ENCODE measurements at regions not wholly inside any gene's neighbourhood (a gene's known extent, or its start where the extent isn't known, plus 50 kb on each side); places are given as distances from the start of the nearest gene placed in this dataset.

- H3K4me3 ChIP-seq (ENCODE audit: low read length), result no peak overlapping the region
- TF ChIP-seq CTCF (conservative IDR thresholded peaks at IDR 0.05; ENCODE audit: low read depth, low read length), result no peak
- no peak for DNase-seq (ENCODE audit: low read depth)
These were observed 423.0 kb downstream of the TUSC1 start for GRCh38 chr9:25255216-25255615.

DNA sequence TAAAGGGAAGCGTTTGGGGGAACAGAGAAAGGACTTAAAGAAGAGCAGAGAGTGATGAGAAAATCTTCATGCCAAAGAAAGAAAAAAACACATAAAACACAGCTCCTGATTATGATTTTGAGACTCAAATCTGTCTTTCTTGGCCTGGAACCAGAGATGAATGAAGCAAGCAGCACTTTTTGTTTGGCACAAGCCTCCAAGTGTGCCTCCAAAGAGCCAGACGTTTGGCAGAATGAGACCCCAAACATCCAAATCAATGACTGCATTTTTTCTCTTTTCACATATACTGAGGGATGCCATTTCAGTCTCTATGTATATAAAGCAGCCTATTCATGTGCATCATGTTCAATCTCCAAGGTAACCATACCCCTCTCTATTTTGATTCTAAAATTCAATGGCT is 424.2 kb downstream of the TUSC1 start:
- no peak for DNase-seq (ENCODE audit: low read depth)
- TF ChIP-seq CTCF (conservative IDR thresholded peaks at IDR 0.05; ENCODE audit: low read depth, low read length), result no peak
- no peak overlapping the region for H3K4me3 ChIP-seq (ENCODE audit: low read length)

DNA sequence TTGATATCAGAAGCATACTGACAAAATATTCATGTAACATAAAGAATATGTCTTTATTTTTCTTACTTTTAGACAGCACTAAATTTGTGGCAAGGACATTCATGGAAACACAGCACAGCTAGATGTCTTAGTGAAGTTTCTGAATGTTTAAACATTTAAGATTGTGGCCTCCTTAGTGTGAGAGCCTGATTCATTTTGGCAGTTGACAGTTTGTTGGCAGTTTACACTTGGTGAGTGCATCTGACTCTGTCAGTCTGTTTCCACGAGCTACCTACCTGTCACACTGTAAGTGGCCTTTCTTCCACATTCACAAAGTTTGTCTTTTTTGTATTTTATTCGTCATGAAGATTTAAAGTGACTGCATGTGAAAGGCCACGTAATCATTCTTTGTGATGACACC is 436.8 kb downstream of the TUSC1 start:
- no peak for DNase-seq (ENCODE audit: low read depth)
- TF ChIP-seq CTCF (conservative IDR thresholded peaks at IDR 0.05; ENCODE audit: low read depth, low read length), result no peak
- H3K4me3 ChIP-seq (ENCODE audit: low read length), result no peak overlapping the region

- no peak for DNase-seq (ENCODE audit: low read depth)
- no peak for TF ChIP-seq CTCF (conservative IDR thresholded peaks at IDR 0.05; ENCODE audit: low read depth, low read length)
- H3K4me3 ChIP-seq (ENCODE audit: low read length), result no peak overlapping the region
These were observed 451.1 kb downstream of the TUSC1 start for GRCh38 chr9:25226901-25227686.

DNA sequence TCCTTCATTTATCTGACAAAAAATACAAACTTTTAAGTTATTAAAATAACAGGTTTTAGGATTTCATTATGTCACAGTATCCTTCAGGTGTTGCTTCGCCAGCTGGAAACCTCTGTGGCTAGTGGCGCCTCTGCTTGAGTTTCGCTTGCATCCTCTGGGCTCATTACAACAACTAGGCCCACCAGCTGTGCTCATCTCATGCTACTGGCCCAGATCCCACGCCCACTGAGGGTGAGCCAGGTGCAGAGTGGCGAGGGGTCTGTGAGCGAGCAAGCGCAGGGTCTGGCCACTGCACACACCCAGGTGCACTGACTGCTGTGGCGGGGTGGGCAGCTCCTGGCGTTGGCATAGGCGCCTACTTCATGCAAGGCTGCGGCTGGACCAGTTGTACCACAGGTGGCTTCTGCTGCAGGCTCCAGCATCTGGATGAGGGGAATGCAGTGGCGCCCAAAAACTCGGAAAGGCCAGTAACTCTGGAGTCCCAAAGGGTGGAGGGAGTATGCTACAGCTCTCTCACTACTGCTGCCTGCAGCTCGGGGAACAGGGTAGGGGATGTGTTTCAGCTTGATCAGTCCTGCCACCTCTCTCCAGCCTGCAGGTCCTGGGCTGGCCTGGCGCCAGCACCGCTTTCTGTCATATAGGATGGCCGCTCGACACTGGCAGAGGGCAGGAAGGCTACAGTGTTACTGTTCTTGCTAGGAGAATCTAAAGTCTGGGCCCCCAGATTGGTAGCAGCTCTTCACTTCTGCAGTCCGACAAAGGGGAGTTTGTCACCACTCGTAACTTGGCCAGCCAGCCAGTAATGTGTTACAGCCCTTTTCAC is 452.1 kb downstream of the TUSC1 start:
- no peak for DNase-seq (ENCODE audit: low read depth)
- no peak overlapping the region for H3K4me3 ChIP-seq (ENCODE audit: low read length)
- no peak for TF ChIP-seq CTCF (conservative IDR thresholded peaks at IDR 0.05; ENCODE audit: low read depth, low read length)

- TF ChIP-seq CTCF (conservative IDR thresholded peaks at IDR 0.05; ENCODE audit: low read depth, low read length), result no peak
- H3K4me3 ChIP-seq (ENCODE audit: low read length), result no peak overlapping the region
- DNase-seq (ENCODE audit: low read depth), result no peak
These were observed 453.2 kb downstream of the TUSC1 start for GRCh38 chr9:25224996-25225395.

Measured in retinal pigment epithelial cell (primary cell).